T-cell (primary cell): ENCODE measurements at regions not wholly inside any gene's neighbourhood (a gene's known extent, or its start where the extent isn't known, plus 50 kb on each side); places are given as distances from the start of the nearest gene placed in this dataset.

ENCODE experiments used
- ATAC-seq, 4 experiments: fragments of 200-7000 bp in 3 of 4; fragments of 150-1000 bp in 1 of 4; cut with Tn5 transposase; replicated peaks in 1 of 4; 1 replicate in 3 of 4; 2 replicates in 1 of 4; pipeline ENCODE4 v1.10.0; 2021; ENCODE audit warnings: moderate library complexity in 3 of 4, mild to moderate bottlenecking in 2 of 4, moderate number of reproducible peaks in 1 of 4
- CTCF ChIA-PET, 2 donors: fragments of 300-600 bp; sonication (Branson Sonifier 250); formaldehyde crosslinking; loops; one replicate each; lab custom pipeline; 2022; ENCODE audit warnings: antibody characterized with exemption in 2 of 2; lab: Charles Lee
- POLR2A ChIA-PET, 2 donors: fragments of 300-600 bp; sonication (Branson Sonifier 250); formaldehyde crosslinking; loops; one replicate each; lab custom pipeline; 2022; ENCODE audit warnings: antibody characterized with exemption in 2 of 2; lab: Charles Lee
- DNase-seq, 35 experiments: peaks; one replicate each; pipeline versions ENCODE4 v3.0.0 to v3.0.0-alpha.2; 2013 to 2023
- H3K27ac ChIP-seq: one replicate; pipeline ENCODE4 v1.5.1; 2013; ENCODE audit warnings: low read length
- H3K27me3 ChIP-seq, 2 experiments: replicated peaks in 1 of 2; 1 replicate in 1 of 2; 2 replicates in 1 of 2; pipeline versions ENCODE4 v1.6.1 to v1.7.0; 2013; ENCODE audit warnings: low read length in 1 of 2, mixed read lengths in 1 of 2; ENCODE audit not compliant: control insufficient read depth in 2 of 2, insufficient read depth in 2 of 2; ENCODE audit errors: extremely low read depth in 1 of 2
- H3K36me3 ChIP-seq, 2 donors: 1 replicate in 1 of 2; 2 replicates in 1 of 2; pipeline versions ENCODE4 v1.6.1 to v1.7.0; 2013; ENCODE audit warnings: low read length in 1 of 2; ENCODE audit not compliant: control insufficient read depth in 2 of 2, insufficient read depth in 1 of 2; ENCODE audit errors: extremely low read depth in 1 of 2
- H3K4me1 ChIP-seq, 2 experiments: 1 replicate in 1 of 2; 2 replicates in 1 of 2; pipeline versions ENCODE4 v1.6.1 to v1.7.0; 2013; ENCODE audit warnings: low read length in 2 of 2, mixed read lengths in 1 of 2; ENCODE audit not compliant: insufficient read depth in 2 of 2, control insufficient read depth in 1 of 2; ENCODE audit errors: extremely low read depth in 1 of 2
- H3K4me3 ChIP-seq, 2 donors: 1 replicate in 1 of 2; 2 replicates in 1 of 2; pipeline versions ENCODE4 v1.5.1 to v1.7.0; 2013; ENCODE audit warnings: mild to moderate bottlenecking in 2 of 2, low read length in 1 of 2, moderate library complexity in 1 of 2; ENCODE audit not compliant: control insufficient read depth in 1 of 2; ENCODE audit errors: extremely low read depth in 1 of 2
- H3K9me3 ChIP-seq: 2 replicates; pipeline ENCODE4 v1.7.0; 2013
- H3K27ac Mint-ChIP-seq, 2 donors: one replicate each; pipeline ENCODE4 v1.8.0; 2020 to 2021; ENCODE audit warnings: mild to moderate bottlenecking in 2 of 2, mixed read lengths in 2 of 2
- H3K27me3 Mint-ChIP-seq, 2 donors: one replicate each; pipeline ENCODE4 v1.8.0; 2021 to 2022; ENCODE audit warnings: mixed read lengths in 2 of 2
- H3K36me3 Mint-ChIP-seq: one replicate; pipeline ENCODE4 v1.8.0; 2021; ENCODE audit warnings: mixed read lengths
- H3K4me1 Mint-ChIP-seq, 3 donors: one replicate each; pipeline ENCODE4 v1.8.0; 2020 to 2022; ENCODE audit warnings: mixed read lengths in 3 of 3, mild to moderate bottlenecking in 1 of 3
- H3K4me3 Mint-ChIP-seq, 3 donors: one replicate each; pipeline ENCODE4 v1.8.0; 2020 to 2022; ENCODE audit warnings: mild to moderate bottlenecking in 3 of 3, mixed read lengths in 3 of 3, moderate library complexity in 3 of 3
- H3K9me3 Mint-ChIP-seq, 3 donors: one replicate each; pipeline ENCODE4 v1.8.0; 2020 to 2022; ENCODE audit warnings: mixed read lengths in 3 of 3
- WGBS: methylation state at CpG from one replicate; pipeline ENCODE4 v1.1.5; 2013; ENCODE audit warnings: missing lambda C conversion rate; ENCODE audit not compliant: insufficient coverage; 5-methylcytosine and 5-hydroxymethylcytosine counted together

GRCh38 chr18:34159691-34160185, 65.0 kb downstream of the NOL4 start:
- Mint-ChIP-seq H3K27ac (no peak overlapping the region), H3K4me3 (no peak overlapping the region), H3K9me3 (peaks cover 0 to 3% (median 0%) of the 10 kb centered on the region in 3 donors), H3K4me1 (peaks cover 0 to 2% (median 0%) of the 10 kb centered on the region in 3 donors), H3K27me3 (peaks cover 12 to 20% of the 10 kb centered on the region in 2 donors), H3K36me3 (no peaks in the 10 kb centered on the region)
- no peak for ATAC-seq
- H3K4me1 ChIP-seq: no peaks in the 10 kb centered on the region
- 49% methylated on average over 10 of the region's 14 CpGs for WGBS
- POLR2A ChIA-PET: no interaction called here
- no peak for DNase-seq
- CTCF ChIA-PET: no interaction called here
- no peaks in the 10 kb centered on the region for H3K9me3 ChIP-seq
- no peaks in the 10 kb centered on the region for H3K36me3 ChIP-seq
- H3K27ac ChIP-seq: no peak overlapping the region
- H3K27me3 ChIP-seq: peaks cover 7 to 11% of the 10 kb centered on the region in 2 experiments
- no peak overlapping the region for H3K4me3 ChIP-seq

DNA sequence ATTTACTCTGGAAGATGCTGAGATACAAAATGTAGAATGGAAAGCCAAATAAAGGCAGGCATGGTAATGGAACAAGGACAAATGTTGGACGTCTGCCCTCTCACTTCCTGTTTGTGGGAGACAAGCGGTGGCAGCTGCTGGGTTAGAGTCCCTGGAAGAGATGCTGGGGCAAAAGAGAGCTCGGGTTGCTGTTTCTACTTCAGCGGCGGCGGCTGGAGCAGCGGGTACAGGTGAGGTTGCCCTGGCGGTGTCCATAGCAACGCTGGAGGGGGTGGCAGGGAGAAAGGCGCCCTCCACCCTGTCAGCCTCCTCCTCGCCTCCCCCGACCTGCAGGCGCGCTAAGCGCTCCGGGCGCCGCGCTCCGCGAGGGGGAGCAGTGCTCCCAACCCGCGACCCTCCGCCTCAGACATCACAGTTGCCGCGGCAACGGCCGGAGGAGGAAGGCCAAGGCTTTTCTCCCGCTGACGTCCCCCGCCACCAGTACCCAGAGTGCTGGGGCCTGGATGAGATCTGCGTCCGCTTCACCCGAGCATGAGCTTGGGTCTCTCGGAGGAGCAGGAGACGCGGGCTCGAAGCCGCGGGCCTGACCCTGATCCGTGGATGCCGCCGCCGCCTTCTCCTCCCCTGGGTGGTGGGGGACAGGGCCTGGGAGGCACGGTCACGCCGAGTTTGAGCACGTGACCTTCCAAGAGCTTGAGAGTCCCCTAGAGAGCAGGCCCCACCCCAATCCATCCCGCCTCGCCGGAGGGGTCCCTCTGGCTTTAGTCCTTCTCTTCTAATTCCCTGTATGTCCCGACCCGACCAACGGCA, 65.6 kb downstream of the NOL4 start:
- Histone ChIP-seq H3K36me3 (no peaks in the 10 kb centered on the region), H3K4me3 (no peak overlapping the region), H3K27ac (no peak overlapping the region), H3K9me3 (no peaks in the 10 kb centered on the region), H3K4me1 (no peaks in the 10 kb centered on the region), H3K27me3 (peaks cover 7 to 11% of the 10 kb centered on the region in 2 experiments)
- DNase-seq: no peak
- ATAC-seq: no peak
- H3K4me3 Mint-ChIP-seq: no peak overlapping the region
- H3K27ac Mint-ChIP-seq: no peak overlapping the region
- H3K27me3 Mint-ChIP-seq: peaks cover 12 to 20% of the 10 kb centered on the region in 2 donors
- no peaks in the 10 kb centered on the region for H3K36me3 Mint-ChIP-seq
- peaks cover 0 to 3% (median 0%) of the 10 kb centered on the region in 3 donors for H3K4me1 Mint-ChIP-seq
- POLR2A ChIA-PET: no interaction called here
- H3K9me3 Mint-ChIP-seq: peaks cover 0 to 3% (median 0%) of the 10 kb centered on the region in 3 donors
- CTCF ChIA-PET: no interaction called here
- WGBS: 15% methylated on average over 32 of the region's 54 CpGs

DNA sequence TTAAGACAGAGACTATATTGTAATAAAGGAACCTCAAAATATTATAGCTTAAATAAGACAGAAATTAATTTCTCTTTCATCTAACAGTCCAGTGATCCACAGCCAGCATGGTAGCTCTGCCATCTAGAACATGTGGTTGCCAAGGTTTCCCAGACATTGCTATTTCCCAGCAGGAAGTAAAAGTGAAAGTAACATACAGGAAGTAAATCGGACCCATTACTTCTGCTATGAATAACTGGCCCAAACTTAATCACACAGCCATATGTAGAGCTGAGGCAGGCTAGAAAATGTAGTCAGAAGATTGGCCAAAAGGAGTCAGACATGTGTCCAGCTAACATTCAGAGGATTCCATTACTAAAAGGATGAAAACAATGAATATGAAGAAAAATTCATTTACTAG, 71.0 kb downstream of the NOL4 start:
- peak overlapping the region in 2 of 3 donors; percentile 11 to 29 for H3K4me3 Mint-ChIP-seq
- H3K36me3 Mint-ChIP-seq: no peaks in the 10 kb centered on the region
- Histone ChIP-seq H3K9me3 (no peaks in the 10 kb centered on the region), H3K4me1 (no peaks in the 10 kb centered on the region), H3K36me3 (no peaks in the 10 kb centered on the region), H3K4me3 (no peak overlapping the region), H3K27ac (no peak overlapping the region), H3K27me3 (peaks cover 0 to 3% of the 10 kb centered on the region in 2 experiments)
- DNase-seq (no peak), ATAC-seq (no peak)
- H3K27me3 Mint-ChIP-seq: peaks cover 4 to 6% of the 10 kb centered on the region in 2 donors
- no CpG with 5 or more reads among the region's 1 CpG for WGBS
- no peaks in the 10 kb centered on the region for H3K9me3 Mint-ChIP-seq
- ChIA-PET CTCF (no interaction called here), POLR2A (no interaction called here)
- no peak overlapping the region for H3K27ac Mint-ChIP-seq
- H3K4me1 Mint-ChIP-seq: peaks cover 0 to 7% (median 4%) of the 10 kb centered on the region in 3 donors

- no CpG with 5 or more reads among the region's 1 CpG for WGBS
- Histone ChIP-seq H3K9me3 (no peaks in the 10 kb centered on the region), H3K27ac (no peak overlapping the region), H3K36me3 (no peaks in the 10 kb centered on the region), H3K27me3 (no peaks in the 10 kb centered on the region), H3K4me3 (no peak overlapping the region), H3K4me1 (no peaks in the 10 kb centered on the region)
- Mint-ChIP-seq H3K4me1 (no peaks in the 10 kb centered on the region), H3K9me3 (peaks cover under 1 to 9% (median 8%) of the 10 kb centered on the region in 3 donors), H3K4me3 (no peak overlapping the region), H3K36me3 (no peaks in the 10 kb centered on the region), H3K27me3 (no peaks in the 10 kb centered on the region), H3K27ac (no peak overlapping the region)
- ATAC-seq (no peak), DNase-seq (no peak)
- POLR2A ChIA-PET: no interaction called here
- CTCF ChIA-PET: no interaction called here
These were observed 93.7 kb downstream of the NOL4 start for GRCh38 chr18:34131006-34131405.

- H3K27ac ChIP-seq: no peak overlapping the region
- ATAC-seq (no peak), DNase-seq (no peak)
- H3K4me1 ChIP-seq: no peaks in the 10 kb centered on the region
- H3K36me3 ChIP-seq: no peaks in the 10 kb centered on the region
- H3K4me1 Mint-ChIP-seq: no peaks in the 10 kb centered on the region
- ChIA-PET CTCF (no interaction called here), POLR2A (no interaction called here)
- no peaks in the 10 kb centered on the region for H3K9me3 ChIP-seq
- peaks cover 0 to 6% (median 4%) of the 10 kb centered on the region in 3 donors for H3K9me3 Mint-ChIP-seq
- H3K27me3 ChIP-seq: no peaks in the 10 kb centered on the region
- H3K36me3 Mint-ChIP-seq: no peaks in the 10 kb centered on the region
- no peaks in the 10 kb centered on the region for H3K27me3 Mint-ChIP-seq
- H3K27ac Mint-ChIP-seq: no peak overlapping the region
- no peak overlapping the region for H3K4me3 ChIP-seq
- H3K4me3 Mint-ChIP-seq: no peak overlapping the region
These were observed 96.3 kb downstream of the NOL4 start for GRCh38 chr18:34128436-34128835.

DNA sequence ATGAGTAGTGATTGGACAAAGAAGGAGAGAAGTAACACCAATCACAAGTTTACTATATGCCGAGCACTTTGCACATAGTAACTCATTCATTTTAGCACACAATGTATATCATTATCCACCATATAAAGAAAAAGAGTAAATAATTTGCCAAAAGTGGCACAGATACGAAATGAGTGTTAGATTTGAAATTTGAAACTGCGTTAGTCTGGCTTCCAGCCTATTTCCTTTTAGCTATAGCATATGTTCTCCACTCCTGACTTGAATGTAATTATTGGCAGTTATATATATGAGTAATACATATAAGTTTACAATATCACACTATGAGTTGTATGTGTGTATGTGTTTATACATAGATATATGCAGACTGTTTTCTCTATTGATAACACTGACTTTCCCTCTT, 98.6 kb downstream of the NOL4 start:
- POLR2A ChIA-PET: no interaction called here
- Histone ChIP-seq H3K9me3 (no peaks in the 10 kb centered on the region), H3K27ac (no peak overlapping the region), H3K36me3 (no peaks in the 10 kb centered on the region), H3K4me1 (no peaks in the 10 kb centered on the region), H3K27me3 (no peaks in the 10 kb centered on the region), H3K4me3 (no peak overlapping the region)
- CTCF ChIA-PET: no interaction called here
- no peak for ATAC-seq
- Mint-ChIP-seq H3K36me3 (no peaks in the 10 kb centered on the region), H3K9me3 (peaks cover 0 to 7% (median 0%) of the 10 kb centered on the region in 3 donors), H3K27me3 (no peaks in the 10 kb centered on the region), H3K4me3 (no peak overlapping the region), H3K4me1 (no peaks in the 10 kb centered on the region), H3K27ac (no peak overlapping the region)
- WGBS: no CpG with 5 or more reads among the region's 3 CpGs
- DNase-seq: no peak
